ENCODE measurements at regions not wholly inside any gene's neighbourhood (a gene's known extent, or its start where the extent isn't known, plus 50 kb on each side); places are given as distances from the start of the nearest gene placed in this dataset.
"Not testable (repeated sequence)": the region's sequence is repeated elsewhere in the genome, so short reads cannot be mapped to it uniquely, and the experiment has no call there.

- ChIA-PET POLR2A (no interaction called here), CTCF (no interaction called here)
These were observed 109.3 kb downstream of the ADRA2C start for GRCh38 chr4:3875466-3875865.

GRCh38 chr4:3876057-3876845 lies 110.1 kb downstream of the ADRA2C start:
- CTCF ChIA-PET, POLR2A ChIA-PET: not testable (repeated sequence)

GRCh38 chr4:3877236-3877635 lies 111.1 kb downstream of the ADRA2C start:
- POLR2A ChIA-PET: no interaction called here
- CTCF ChIA-PET: no interaction called here

- POLR2A ChIA-PET: no interaction called here
- CTCF ChIA-PET: interaction anchor here (0.6 to 1.1 kb wide), 2 partner anchors 149 to 398 kb away, joined by 3 read pairs; no protein-coding TSS in a partner anchor
These were observed 111.7 kb downstream of the ADRA2C start for GRCh38 chr4:3877868-3878267.

- CTCF ChIA-PET: interaction anchor here (1.1 kb wide), 1 partner anchor 399 kb away, joined by 3 read pairs; no protein-coding TSS in a partner anchor
- POLR2A ChIA-PET: no interaction called here
These were observed 112.5 kb downstream of the ADRA2C start for GRCh38 chr4:3878678-3879077.

GRCh38 chr4:3879681-3880614 lies 113.8 kb downstream of the ADRA2C start:
- POLR2A ChIA-PET: no interaction called here
- CTCF ChIA-PET: interaction anchor here (0.6 to 1.5 kb wide), 8 partner anchors 11 to 589 kb away, joined by 3 to 6 read pairs (median 3); no protein-coding TSS in a partner anchor

GRCh38 chr4:3880615-3881120 lies 114.5 kb downstream of the ADRA2C start:
- CTCF ChIA-PET: interaction anchor here (0.6 to 1.5 kb wide), 10 partner anchors 12 to 590 kb away, joined by 3 to 6 read pairs (median 3); no protein-coding TSS in a partner anchor
- POLR2A ChIA-PET: no interaction called here

GRCh38 chr4:3882316-3882885 lies 116.2 kb downstream of the ADRA2C start:
- CTCF ChIA-PET, POLR2A ChIA-PET: not testable (repeated sequence)

GRCh38 chr4:3884261-3884660 lies 118.1 kb downstream of the ADRA2C start:
- CTCF ChIA-PET, POLR2A ChIA-PET: not testable (repeated sequence)

GRCh38 chr4:3893590-3893989 lies 127.4 kb downstream of the ADRA2C start:
- CTCF ChIA-PET: not testable (repeated sequence)

GRCh38 chr4:3894086-3894959 lies 128.1 kb downstream of the ADRA2C start:
- CTCF ChIA-PET: not testable (repeated sequence)

More at GRCh38 chr4:3893590-3893989, 127.4 kb downstream of the ADRA2C start:
- POLR2A ChIA-PET: not testable (repeated sequence)

GRCh38 chr4:3896441-3896840 lies 130.3 kb downstream of the ADRA2C start:
- ChIA-PET POLR2A (no interaction called here), CTCF (no interaction called here)

More at GRCh38 chr4:3894086-3894959, 128.1 kb downstream of the ADRA2C start:
- POLR2A ChIA-PET: not testable (repeated sequence)

- POLR2A ChIA-PET, CTCF ChIA-PET: not testable (repeated sequence)
These were observed 130.8 kb downstream of the ADRA2C start for GRCh38 chr4:3896871-3897578.

- POLR2A ChIA-PET: no interaction called here
- CTCF ChIA-PET: no interaction called here
These were observed 131.9 kb downstream of the ADRA2C start for GRCh38 chr4:3898098-3898497.

- CTCF ChIA-PET, POLR2A ChIA-PET: not testable (repeated sequence)
These were observed 132.7 kb downstream of the ADRA2C start for GRCh38 chr4:3898928-3899327.

- POLR2A ChIA-PET, CTCF ChIA-PET: not testable (repeated sequence)
These were observed 138.2 kb downstream of the ADRA2C start for GRCh38 chr4:3904264-3904955.

GRCh38 chr4:3909616-3910015 lies 143.4 kb downstream of the ADRA2C start:
- POLR2A ChIA-PET, CTCF ChIA-PET: not testable (repeated sequence)

All from activated CD8-positive, alpha-beta memory T cell treated with anti-CD3 and anti-CD28 coated beads for 36 hours (primary cell).